GM19023 (cell line): ENCODE measurements at regions not wholly inside any gene's neighbourhood (a gene's known extent, or its start where the extent isn't known, plus 50 kb on each side); places are given as distances from the start of the nearest gene placed in this dataset.
"Not testable (repeated sequence)": the region's sequence is repeated elsewhere in the genome, so short reads cannot be mapped to it uniquely, and the experiment has no call there.

ENCODE experiments used
- ATAC-seq: cut with Tn5 transposase; IDR thresholded peaks from one replicate; pipeline ENCODE4 v1.9.1; 2021; ENCODE audit warnings: mild to moderate bottlenecking, moderate library complexity; ENCODE audit not compliant: unreplicated experiment

DNA sequence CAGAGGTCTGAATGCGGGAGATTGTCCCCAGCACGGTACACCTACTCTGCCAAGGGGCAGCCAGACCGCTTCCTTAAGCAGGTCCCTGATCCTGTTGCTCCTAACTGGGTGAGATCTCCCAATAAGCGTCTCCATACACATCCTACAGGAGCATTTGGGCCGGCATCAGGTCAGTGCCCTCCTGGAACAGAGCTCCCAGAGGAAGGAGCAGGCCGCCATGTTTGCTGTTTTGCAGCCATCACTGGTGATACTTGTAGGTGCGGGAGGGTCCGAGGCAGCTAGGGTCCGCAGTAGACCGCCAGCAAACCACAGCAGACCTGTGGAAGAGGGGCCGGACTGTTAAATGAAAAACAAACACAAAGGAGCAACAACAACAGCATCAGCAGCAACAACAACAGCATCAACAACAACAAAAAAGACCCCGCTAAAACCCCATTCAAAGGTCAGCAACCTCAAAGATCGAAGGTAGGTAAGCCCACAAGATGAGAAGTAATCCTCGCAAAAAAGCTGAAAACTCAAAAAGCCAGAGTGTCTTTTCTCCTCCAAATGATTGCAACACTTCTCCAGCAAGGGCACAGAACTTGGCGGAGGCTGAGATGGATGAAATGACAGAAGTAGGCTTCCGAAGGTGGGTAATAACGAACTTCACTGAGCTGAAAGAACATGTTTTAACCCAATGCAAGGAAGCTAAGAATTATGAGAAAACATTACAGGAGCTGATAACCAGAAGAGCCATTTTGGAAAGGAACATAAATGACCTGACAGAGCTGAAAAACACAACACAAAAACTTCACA is 79.0 kb upstream of the CDH7 start:
- no peak for ATAC-seq

DNA sequence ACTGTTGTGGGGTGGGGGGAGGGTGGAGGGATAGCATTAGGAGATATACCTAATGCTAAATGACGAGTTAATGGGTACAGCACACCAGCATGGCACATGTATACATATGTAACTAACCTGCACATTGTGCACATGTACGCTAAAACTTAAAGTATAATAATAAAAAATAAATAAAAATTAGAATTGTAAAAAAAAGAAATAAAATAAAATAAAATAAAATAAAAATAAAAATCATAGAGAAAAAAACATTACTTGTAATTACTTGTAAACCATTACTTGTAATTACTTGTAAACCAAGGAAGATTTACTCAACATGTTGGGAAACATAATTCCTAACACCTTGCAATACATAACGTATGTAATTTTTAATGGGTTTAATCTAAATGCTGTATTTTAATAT is 80.7 kb upstream of the CDH7 start:
- ATAC-seq: not testable (repeated sequence)

DNA sequence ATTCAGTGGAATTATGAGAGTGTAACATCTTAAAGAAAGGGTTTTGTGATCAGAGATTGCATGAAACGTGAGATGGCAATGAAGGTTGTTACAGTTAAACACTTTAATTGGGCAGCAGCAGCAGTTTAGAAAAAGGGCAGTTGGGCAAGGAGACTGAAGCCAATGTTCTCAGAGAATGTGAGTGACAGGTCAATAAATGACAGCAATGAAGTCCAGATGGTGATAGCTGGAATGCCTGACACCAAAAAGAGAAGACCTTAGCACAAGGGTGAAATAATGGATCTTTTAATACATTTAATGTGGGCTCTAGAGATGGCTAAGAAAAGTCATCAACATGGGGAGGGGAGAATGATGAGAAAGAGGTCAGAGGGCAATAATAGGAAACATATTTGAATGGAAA is 89.4 kb upstream of the CDH7 start:
- no peak for ATAC-seq

DNA sequence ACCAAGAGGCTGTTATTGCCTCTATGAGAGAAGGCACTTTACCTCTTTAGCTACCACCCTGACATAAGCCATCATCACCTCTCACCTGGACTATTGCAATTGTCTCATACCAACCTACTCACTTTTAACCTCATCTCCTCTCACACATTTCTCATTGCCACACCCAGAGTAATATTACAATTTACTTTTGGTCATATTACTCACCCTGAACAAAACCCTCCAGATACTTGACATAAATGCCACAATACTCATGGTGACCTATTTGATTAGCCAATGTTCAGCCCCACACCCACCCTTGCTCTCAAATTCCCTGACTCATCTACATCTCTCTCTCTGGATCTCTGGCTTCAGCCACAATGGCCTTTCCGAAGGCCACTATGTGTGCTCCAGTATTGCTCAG is 90.9 kb upstream of the CDH7 start:
- no peak for ATAC-seq

DNA sequence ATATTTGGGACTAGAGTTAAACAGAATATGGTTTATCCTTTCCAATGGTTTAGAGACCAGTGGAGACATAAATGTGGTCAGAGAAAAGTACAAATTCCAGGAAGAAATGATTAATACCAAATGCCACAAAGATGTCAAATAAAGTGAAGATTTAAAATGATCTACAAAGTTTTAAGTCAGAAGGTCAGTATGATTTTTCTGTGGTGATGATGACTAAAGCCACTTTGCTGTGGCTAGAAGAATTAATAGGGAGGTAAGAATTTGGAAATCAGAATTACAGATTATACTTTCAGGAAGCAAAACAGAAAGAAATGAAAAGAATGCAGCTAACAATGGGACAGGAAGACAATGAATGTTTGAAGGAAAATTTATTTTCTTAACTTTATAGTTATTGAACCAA is 91.5 kb upstream of the CDH7 start:
- ATAC-seq: no peak

DNA sequence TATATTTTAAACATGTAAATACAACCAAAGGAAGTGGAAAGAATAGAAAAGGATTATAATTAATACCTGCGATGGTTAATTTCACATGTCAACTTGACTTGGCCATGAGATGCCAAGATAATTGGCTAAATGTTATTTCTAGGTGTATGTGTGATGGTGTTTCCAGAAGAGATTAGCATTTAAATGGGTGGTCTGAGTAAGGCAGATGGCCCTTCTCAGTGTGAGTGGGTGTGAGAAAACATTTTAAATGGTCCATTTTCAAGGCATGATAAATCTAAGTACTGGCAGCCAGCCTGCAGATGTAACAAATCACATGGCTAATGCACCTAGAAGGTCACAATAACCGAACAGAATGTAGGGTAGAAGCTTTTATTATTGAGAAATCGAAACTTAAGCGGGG is 99.6 kb upstream of the CDH7 start:
- no peak for ATAC-seq

DNA sequence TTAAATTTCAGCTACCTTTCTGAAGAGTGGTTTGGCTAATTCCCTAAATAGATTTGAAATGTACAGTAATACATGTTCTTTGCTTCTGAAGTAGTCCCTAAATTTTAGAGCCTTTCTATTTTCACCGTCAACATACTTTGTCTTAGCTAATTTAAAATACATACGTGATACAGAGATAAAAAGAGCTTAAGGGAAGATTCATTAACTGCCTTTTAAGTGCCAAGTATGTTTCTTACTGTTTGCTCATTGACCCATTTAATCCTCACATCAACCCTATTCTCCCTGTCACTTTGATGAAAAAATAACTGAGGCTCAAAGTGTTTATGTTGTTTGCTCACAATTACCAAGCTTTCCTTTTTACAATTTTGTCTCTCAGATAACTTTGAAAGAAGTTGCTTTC is 118.6 kb upstream of the CDH7 start:
- ATAC-seq: no peak

DNA sequence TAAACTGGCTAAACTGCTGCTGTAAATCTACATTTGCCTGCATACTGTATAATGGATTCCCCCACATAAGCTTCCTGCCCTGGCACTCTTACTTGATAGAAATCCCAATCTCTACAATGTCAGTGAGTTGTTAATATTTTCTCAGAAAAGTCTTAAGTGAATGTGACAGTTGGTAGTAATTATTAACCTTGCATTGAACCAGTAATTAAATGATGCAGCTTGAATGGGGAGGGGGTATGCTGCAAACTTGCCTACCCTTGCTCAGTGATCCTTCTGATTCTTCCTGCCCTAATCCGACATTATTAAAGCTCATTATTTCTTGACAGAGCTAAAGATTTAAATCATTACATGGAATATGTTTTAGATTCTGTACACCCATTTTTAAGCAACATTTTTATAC is 119.0 kb upstream of the CDH7 start:
- ATAC-seq: no peak

DNA sequence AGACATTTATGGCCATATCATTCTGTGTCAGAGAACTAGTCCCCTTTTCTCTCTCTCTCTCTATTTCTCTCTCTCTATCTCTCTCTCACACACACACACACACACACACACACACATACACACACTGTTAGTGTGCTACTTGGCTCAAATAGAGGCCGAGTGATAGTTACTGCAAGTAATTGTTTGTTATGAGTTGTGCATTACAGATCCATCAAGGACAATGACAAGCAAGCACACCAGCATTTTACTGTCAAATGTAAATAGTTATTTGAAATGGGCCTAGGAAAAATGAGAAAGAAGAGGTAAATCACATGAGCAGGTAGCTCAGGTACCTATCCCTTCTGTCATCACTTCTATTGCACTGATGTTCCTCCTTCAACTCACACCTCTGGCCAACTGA is 122.4 kb upstream of the CDH7 start:
- no peak for ATAC-seq

DNA sequence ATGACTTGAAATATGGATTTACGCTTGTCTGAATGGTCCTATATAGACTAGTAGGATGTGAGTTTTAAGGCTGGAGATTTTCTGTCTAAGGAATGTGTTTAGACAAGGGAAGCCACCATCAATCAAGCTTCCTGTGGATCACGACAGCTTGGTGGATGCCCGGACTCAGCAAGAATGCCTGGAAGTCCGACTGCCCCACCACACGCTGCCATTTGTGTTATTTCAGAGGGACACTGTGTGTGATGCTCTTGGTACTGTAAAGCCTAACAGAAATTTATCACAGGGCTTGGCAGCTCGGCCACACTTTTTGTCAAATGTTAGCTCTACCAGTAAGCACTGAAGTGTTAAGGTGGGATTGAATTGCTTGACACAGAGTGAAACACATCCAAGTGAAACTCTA is 127.1 kb upstream of the CDH7 start:
- ATAC-seq: no peak

DNA sequence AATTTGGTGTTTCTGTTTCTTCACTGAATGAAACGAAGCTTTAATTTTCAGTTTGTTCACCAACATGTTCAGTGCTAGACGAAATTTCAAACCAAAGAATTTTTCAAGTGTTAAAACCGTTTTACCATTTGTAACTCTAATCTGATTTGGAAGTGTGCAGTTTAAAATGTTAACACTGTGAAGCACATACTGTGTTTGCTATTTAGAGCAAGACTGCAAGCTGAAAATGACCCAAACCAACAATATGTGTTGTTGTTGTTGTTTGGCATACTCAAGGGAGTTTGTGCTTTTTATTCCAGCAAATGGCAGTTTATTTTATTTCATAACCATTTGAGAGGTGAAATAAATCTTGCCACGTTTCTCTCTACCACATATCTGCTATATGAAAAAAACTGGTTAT is 128.4 kb upstream of the CDH7 start:
- ATAC-seq: no peak

DNA sequence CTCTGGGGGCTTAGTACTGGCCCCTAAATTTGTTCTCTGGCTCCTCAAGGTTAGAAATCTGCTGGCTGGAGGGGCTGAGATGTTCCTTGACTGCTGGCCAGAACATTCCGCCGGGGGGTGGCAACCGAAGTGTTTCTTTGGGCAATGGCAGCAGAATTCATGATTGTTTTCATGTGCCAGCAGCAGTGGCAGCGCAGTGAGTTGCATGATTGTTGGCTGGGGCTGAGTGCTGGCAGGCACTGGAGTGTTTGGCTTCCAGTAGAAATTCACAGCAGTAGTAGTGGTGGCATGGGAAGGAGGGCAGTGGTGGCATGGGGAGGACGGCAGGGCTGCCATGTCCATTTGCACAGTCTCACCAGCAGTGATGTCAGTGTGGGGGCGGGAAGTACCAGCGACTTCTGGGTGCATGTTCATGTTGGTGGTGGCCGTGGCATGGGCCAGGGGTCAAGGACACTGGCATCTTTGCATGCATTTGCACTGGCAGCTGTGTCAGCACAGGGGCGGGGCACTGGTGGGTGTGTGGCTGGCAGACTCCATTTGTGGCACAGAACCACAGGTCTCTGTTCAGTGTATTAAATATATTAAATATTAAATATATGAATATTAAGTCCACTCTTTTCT is 130.6 kb upstream of the CDH7 start:
- no peak for ATAC-seq

DNA sequence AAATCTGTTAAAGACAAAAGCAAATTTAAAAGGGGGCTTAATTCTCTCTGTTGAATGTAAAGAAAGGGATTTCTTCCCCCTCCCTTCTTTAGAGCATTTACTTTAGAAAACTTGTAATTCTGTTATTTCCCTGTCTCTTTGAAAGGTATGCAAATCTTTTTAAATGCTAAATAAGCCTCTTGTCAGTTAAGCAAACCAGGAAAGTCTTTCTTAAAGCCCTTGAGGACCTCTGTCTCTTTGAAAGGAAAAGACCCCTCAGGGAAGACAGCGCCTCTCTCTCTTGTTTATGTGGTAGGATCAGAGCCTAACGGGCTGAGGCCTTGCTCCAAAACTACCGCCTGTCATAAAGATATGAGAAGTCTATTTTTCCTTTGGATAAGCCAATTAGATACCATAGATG is 139.9 kb upstream of the CDH7 start:
- no peak for ATAC-seq

DNA sequence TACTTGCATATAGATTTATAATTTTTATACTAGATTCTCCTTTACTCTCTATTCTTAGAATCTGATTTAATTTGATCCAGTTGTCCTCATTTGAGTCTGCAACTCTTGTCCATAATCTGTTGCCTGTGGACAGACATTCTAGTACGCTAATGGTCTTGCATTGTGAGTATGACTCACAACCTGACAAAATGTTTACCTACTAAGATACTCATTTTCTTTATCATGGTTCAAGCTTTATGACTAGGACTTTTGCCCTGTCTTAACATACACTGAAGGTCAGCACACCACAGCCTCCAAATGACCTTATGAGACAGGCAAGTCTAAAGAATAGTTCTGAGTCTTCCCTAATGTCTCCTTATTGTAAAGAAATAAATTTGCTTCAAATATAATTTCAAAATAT is 142.3 kb upstream of the CDH7 start:
- no peak for ATAC-seq

DNA sequence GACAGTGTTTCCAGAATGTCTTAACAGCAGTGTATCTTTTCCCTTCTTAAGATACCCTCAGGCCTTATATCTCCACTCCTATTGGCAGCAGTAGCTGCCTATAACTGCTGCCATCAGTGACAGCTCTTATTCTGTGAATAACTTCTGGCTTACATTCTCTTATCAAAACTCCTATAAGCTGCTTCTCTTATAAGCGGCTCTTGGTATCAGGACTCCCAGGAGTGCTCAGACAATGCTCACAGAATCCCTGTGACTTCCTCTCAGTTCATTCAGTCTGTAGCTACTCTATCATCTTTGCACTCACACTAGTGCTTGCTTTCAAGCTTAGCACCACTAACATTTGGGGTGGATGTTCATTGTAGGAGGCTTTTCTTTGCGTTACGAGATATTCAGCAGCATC is 143.7 kb upstream of the CDH7 start:
- no peak for ATAC-seq

DNA sequence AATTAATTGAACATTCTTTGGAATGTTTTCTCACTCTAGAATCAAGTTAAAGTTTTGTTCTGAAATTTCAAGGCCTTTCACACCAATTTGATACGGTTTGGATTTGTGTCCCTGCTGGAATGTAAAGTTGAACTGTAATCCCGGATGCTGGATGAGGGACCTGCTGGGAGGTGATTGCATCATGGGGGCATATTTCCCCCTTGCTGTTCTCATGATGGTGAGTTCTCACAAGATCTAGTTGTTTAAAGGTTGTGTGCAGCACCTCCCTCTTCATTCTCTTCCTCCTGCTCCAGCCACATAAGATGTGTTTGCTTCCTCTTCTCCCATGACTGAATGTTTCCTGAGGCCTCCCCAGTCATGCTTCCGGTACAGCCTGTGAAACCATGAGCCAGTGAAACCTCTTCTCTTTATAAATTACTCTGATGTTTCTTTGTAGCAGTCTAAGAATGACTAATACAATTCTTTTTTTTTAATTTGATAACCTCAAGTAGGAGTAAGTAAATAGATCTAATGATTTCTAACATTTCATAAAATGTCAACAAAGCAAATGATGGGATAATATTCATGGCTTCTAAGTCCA is 144.2 kb upstream of the CDH7 start:
- ATAC-seq: no peak

DNA sequence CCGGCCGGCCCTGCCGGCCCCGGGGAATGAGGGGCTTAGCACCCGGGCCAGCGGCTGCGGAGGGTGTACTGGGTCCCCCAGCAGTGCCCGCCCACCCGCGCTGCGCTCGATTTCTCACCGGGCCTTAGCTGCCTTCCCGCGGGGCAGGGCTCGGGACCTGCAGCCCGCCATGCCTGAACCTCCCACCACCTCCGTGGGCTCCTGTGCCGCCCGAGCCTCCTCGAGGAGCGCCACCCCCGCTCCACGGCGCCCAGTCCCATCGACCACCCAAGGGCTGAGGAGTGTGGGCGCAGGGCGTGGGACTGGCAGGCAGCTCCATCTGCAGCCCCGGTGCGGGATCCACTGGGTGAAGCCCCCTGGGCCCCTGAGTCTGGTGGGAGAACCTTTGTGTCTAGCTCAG is 145.5 kb upstream of the CDH7 start:
- not testable (repeated sequence) for ATAC-seq

DNA sequence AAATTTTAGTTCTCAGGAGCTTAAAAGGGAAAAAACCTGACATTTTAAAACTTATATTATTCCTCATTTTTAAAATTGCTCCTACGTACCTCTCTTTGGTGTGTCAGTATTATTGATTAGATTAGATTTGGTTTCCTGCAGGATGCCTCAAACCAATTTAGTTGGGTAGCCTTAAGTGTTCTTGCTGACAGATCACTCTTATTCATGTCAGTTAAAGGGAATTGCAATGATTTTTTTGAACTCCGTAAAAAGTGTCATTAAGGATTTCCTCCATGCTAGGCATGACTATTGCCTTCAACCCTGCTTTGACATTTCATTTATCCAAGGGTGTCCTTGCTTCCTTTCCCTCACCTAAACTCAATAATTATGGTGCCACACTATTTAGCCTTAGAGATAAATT is 149.0 kb upstream of the CDH7 start:
- ATAC-seq: no peak

DNA sequence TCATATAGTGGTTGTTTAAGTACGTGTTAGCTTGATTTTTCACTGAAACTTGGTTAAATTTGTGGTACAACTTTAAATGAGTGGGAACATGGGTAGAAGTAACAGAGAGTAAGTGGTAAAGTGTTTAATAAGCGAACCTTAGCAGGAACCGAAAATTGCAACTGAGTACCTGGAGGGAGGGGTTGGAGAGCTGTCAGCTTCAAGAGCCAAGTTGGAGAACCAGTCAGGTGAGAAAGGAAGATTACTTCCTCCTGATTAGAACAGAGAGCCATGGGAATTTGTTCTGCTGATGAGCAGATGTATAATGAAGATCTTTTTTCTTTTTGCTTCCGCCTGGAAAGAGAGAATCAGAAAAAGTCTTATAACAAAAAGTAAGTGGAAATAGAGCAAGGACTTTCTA is 158.4 kb upstream of the CDH7 start:
- no peak for ATAC-seq

DNA sequence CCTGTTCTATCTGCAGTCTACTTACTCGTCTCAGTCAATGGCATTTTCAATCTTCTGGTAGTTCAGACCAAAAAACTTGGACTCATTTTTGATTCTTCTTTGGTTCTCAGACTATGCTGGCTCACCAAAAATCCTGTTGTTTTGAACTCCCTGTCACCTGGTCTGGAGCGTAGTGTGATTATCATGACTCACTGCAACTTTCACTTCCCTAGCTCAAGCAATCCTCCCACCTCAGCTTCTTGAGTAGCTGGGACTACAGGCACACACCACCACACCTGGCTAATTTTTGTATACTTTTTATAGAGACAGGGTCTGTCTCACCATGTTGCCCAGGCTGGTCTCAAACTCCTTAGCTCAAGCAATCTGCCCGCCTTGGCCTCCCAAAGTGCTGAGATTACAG is 163.3 kb upstream of the CDH7 start:
- ATAC-seq: no peak

DNA sequence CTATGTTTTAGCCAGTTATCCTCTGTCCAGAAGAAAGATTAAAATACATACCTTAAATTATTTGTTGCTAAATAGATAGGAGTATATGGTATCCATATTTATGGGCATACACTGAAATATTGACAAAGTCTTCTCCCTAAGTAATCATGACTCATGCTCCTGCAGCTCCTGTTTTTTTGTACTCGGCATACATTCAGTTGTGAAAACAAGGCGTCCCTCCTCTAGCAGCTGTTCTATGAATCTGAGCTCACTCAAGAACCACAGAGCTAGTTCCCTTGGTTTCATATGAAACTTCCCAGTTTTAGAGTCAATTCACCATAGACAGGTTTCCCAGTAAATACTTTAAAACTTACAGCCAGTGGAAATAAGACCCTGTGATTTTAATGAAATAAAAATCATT is 168.7 kb upstream of the CDH7 start:
- ATAC-seq: not testable (repeated sequence)

DNA sequence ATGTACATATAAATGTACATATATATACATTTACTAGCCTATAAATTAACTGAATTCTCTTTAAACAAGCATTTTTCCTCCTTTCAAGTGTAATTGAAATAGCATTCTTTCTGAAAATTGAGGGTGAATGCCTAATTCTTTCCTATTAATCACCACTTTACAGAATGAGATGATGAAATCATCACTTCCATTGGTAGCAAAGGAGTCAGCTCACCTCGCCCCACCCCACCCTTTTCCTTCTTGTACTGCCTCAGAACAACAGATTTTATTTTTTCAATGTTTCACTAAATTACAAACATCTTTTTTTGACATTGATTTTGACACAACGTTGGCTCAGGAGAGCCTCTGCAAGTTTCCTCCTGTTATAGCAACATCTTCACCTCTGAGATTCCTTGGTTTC is 181.9 kb upstream of the CDH7 start:
- no peak for ATAC-seq

DNA sequence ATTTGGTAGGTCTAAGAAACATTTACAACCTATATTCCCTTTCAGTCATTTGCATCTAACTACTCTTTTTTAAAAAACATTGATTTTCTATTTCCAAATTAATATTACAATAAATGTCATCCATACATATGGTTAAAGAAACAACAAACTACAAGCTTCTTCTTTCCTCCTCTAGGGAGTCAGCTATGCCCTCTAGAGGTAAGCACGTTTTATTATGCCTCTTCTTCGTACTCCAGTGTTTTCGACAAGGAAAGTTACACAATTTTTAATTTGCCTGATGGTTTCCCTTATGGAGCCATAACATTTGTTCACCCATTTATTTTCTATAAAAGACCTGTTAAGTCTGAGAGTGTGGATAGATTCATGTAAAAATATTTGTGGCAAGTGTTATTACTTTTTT is 183.4 kb upstream of the CDH7 start:
- ATAC-seq: no peak
